ENCODE measurements at regions not wholly inside any gene's neighbourhood (a gene's known extent, or its start where the extent isn't known, plus 50 kb on each side); places are given as distances from the start of the nearest gene placed in this dataset.

- no peak for TF ChIP-seq POLR2A (IDR thresholded peaks at IDR 0.05)
- TF ChIP-seq, protein P1, sequence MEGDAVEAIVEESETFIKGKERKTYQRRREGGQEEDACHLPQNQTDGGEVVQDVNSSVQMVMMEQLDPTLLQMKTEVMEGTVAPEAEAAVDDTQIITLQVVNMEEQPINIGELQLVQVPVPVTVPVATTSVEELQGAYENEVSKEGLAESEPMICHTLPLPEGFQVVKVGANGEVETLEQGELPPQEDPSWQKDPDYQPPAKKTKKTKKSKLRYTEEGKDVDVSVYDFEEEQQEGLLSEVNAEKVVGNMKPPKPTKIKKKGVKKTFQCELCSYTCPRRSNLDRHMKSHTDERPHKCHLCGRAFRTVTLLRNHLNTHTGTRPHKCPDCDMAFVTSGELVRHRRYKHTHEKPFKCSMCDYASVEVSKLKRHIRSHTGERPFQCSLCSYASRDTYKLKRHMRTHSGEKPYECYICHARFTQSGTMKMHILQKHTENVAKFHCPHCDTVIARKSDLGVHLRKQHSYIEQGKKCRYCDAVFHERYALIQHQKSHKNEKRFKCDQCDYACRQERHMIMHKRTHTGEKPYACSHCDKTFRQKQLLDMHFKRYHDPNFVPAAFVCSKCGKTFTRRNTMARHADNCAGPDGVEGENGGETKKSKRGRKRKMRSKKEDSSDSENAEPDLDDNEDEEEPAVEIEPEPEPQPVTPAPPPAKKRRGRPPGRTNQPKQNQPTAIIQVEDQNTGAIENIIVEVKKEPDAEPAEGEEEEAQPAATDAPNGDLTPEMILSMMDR (IDR thresholded peaks at IDR 0.05), result no peak
Observed at GRCh38 chr1:113207019-113207418, 134.0 kb downstream of the LRIG2 start.

Data from body of pancreas (tissue), 4 donors.